ENCODE measurements at regions not wholly inside any gene's neighbourhood (a gene's known extent, or its start where the extent isn't known, plus 50 kb on each side); places are given as distances from the start of the nearest gene placed in this dataset.

DNA sequence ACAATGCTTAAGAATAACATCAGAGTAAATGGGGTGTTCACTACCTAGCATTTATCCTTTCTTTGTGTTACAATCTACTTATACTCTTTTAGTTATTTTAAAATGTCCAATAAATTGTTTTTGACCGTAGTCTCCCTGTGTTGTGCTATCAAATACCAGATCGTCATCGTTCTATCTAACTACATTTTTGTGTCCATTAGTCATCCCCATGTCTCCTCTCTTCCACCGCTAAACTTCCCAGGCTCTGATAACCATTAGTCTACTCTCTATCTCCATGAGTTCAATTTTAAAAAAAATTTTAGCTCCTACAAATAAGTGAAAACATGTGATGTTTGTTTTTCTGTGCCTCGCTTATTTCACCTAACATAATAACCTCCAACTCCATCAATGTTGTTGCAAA lies 381.9 kb downstream of the PRDM5 start:
- DNase-seq (ENCODE audit: low read depth): no peak
- TF ChIP-seq POLR2A (IDR thresholded peaks at IDR 0.05; ENCODE audit: extremely low read depth, insufficient read length): no peak
- TF ChIP-seq, protein P1, sequence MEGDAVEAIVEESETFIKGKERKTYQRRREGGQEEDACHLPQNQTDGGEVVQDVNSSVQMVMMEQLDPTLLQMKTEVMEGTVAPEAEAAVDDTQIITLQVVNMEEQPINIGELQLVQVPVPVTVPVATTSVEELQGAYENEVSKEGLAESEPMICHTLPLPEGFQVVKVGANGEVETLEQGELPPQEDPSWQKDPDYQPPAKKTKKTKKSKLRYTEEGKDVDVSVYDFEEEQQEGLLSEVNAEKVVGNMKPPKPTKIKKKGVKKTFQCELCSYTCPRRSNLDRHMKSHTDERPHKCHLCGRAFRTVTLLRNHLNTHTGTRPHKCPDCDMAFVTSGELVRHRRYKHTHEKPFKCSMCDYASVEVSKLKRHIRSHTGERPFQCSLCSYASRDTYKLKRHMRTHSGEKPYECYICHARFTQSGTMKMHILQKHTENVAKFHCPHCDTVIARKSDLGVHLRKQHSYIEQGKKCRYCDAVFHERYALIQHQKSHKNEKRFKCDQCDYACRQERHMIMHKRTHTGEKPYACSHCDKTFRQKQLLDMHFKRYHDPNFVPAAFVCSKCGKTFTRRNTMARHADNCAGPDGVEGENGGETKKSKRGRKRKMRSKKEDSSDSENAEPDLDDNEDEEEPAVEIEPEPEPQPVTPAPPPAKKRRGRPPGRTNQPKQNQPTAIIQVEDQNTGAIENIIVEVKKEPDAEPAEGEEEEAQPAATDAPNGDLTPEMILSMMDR (IDR thresholded peaks at IDR 0.05; ENCODE audit: low read depth, low read length): no peak
- no peak for TF ChIP-seq MYC (IDR thresholded peaks at IDR 0.05; ENCODE audit: low read depth, low read length)
- TF ChIP-seq, protein P2, sequence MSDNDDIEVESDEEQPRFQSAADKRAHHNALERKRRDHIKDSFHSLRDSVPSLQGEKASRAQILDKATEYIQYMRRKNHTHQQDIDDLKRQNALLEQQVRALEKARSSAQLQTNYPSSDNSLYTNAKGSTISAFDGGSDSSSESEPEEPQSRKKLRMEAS (IDR thresholded peaks at IDR 0.05; ENCODE audit: low read depth, low read length): no peak
- H3K4me3 ChIP-seq (ENCODE audit: low read depth, low read length): no peak overlapping the region

DNA sequence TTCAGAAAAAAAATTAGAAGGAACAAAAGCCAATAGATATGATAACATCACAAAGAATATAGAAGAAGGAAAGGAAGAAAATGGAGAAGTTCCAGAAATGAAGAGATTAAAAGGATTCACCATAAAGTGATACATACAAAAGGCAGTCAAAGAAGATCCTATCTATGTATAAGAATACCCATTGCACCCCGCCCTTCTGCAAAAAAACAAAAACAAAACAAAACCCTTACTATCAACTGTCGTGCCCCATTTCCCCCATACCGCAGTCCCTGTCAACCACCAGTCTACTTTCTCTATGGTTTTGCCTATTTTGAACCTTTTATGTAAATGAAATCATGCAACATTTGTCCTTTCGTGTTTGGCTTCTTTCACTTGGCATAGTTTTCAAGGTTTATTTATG lies 385.6 kb downstream of the PRDM5 start:
- TF ChIP-seq POLR2A (IDR thresholded peaks at IDR 0.05; ENCODE audit: extremely low read depth, insufficient read length) (no peak), MYC (IDR thresholded peaks at IDR 0.05; ENCODE audit: low read depth, low read length) (no peak)
- TF ChIP-seq, protein P1 (IDR thresholded peaks at IDR 0.05; ENCODE audit: low read depth, low read length): no peak
- TF ChIP-seq, protein P2 (IDR thresholded peaks at IDR 0.05; ENCODE audit: low read depth, low read length): no peak
- H3K4me3 ChIP-seq (ENCODE audit: low read depth, low read length): no peak overlapping the region
- DNase-seq (ENCODE audit: low read depth): no peak

DNA sequence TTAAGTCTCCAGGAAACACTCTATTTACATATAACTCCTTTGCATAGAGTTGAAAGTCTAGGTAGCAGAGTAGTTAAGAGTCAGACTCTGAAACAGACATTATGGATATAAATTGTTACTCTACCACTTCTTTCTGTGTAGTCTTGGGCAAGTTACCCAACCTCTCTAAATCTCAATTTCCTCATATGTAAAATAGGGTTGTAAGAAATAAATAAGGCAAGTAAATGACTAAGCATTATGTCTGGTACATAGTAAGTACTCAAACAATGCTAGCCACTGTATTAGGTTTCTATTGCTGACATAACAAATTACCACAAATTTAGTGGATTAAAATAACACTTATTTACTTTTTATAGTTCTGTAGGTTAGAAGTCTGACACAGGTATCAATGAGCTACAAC lies 394.1 kb downstream of the PRDM5 start:
- no peak for DNase-seq (ENCODE audit: low read depth)
- H3K4me3 ChIP-seq (ENCODE audit: low read depth, low read length): no peak overlapping the region
- TF ChIP-seq MYC (IDR thresholded peaks at IDR 0.05; ENCODE audit: low read depth, low read length): no peak
- TF ChIP-seq POLR2A (IDR thresholded peaks at IDR 0.05; ENCODE audit: extremely low read depth, insufficient read length): no peak
- TF ChIP-seq, protein P1 (IDR thresholded peaks at IDR 0.05; ENCODE audit: low read depth, low read length): no peak
- TF ChIP-seq, protein P2 (IDR thresholded peaks at IDR 0.05; ENCODE audit: low read depth, low read length): no peak

DNA sequence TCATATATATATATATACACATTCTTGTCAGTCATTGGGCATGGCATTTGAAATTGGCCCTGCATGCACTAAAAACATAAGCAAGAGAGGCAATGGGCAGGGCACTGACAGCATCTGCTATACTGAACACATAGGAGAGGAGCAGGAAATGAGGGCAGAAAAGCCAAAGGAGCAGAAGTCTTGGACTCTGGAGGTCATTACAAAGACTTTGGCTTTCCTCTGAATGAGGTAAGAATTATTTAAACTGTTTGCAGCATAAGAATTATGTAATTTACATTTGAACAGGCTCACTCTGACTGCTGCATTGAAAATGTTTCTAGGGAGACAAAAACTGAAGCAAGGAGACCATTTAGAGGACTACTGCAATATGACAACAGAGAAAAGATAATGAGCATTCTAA lies 396.5 kb downstream of the PRDM5 start:
- no peak overlapping the region for H3K4me3 ChIP-seq (ENCODE audit: low read depth, low read length)
- no peak for TF ChIP-seq MYC (IDR thresholded peaks at IDR 0.05; ENCODE audit: low read depth, low read length)
- TF ChIP-seq, protein P1 (IDR thresholded peaks at IDR 0.05; ENCODE audit: low read depth, low read length): no peak
- TF ChIP-seq, protein P2 (IDR thresholded peaks at IDR 0.05; ENCODE audit: low read depth, low read length): no peak
- no peak for TF ChIP-seq POLR2A (IDR thresholded peaks at IDR 0.05; ENCODE audit: extremely low read depth, insufficient read length)
- no peak for DNase-seq (ENCODE audit: low read depth)

DNA sequence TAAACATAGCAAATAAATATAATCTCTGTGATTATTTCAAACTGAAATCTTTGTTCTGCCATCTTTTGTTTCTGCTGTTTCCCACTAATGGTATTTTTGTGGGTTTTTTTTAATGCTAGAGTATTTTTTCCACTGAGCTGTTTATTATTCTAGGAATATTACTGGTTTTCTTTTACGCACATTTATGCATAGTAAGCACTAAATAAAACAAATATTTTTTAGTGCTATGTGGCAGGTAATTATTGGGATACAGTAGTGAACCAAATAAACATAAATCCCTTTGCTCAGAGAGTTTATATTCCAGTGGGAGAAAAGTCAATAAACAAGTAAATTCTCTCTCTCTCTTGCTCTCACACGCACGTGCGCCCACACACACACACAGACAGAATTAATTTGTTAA lies 397.4 kb downstream of the PRDM5 start:
- TF ChIP-seq, protein P1 (IDR thresholded peaks at IDR 0.05; ENCODE audit: low read depth, low read length): no peak
- no peak for TF ChIP-seq MYC (IDR thresholded peaks at IDR 0.05; ENCODE audit: low read depth, low read length)
- no peak for TF ChIP-seq POLR2A (IDR thresholded peaks at IDR 0.05; ENCODE audit: extremely low read depth, insufficient read length)
- TF ChIP-seq, protein P2 (IDR thresholded peaks at IDR 0.05; ENCODE audit: low read depth, low read length): no peak
- no peak for DNase-seq (ENCODE audit: low read depth)

DNA sequence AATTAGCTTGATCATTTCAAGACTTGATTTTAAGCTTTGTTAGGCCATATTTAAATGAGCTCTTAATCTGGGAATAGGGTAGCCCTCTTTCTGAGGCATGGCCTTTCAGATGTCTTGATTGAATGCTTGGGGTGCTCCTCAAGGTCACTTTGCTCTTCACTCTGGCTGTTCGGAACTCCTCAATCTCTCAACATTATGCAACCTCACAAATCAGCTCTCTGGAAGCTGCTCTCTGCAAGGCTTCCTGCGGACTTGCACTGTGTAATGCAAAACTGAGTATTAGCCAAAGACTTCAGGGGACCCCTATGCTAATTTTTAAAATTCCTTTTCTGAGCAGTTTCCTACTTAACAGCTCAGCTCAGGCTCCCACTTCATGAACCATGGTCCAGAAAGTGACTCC lies 398.3 kb downstream of the PRDM5 start:
- no peak overlapping the region for H3K4me3 ChIP-seq (ENCODE audit: low read depth, low read length)
- no peak for DNase-seq (ENCODE audit: low read depth)
- TF ChIP-seq, protein P1 (IDR thresholded peaks at IDR 0.05; ENCODE audit: low read depth, low read length): no peak
- TF ChIP-seq MYC (IDR thresholded peaks at IDR 0.05; ENCODE audit: low read depth, low read length) (no peak), POLR2A (IDR thresholded peaks at IDR 0.05; ENCODE audit: extremely low read depth, insufficient read length) (no peak)
- TF ChIP-seq, protein P2 (IDR thresholded peaks at IDR 0.05; ENCODE audit: low read depth, low read length): no peak

More for the DNA sequence above, 397.4 kb downstream of the PRDM5 start:
- no peak overlapping the region for H3K4me3 ChIP-seq (ENCODE audit: low read depth, low read length)
